Left kidney (tissue), 1 donor: ENCODE measurements at regions not wholly inside any gene's neighbourhood (a gene's known extent, or its start where the extent isn't known, plus 50 kb on each side); places are given as distances from the start of the nearest gene placed in this dataset.
"Not testable (repeated sequence)": the region's sequence is repeated elsewhere in the genome, so short reads cannot be mapped to it uniquely, and the experiment has no call there.

ENCODE experiments used
- DNase-seq: peaks from one replicate; pipeline ENCODE4 v3.0.0-alpha.2; 2013

- not testable (repeated sequence) for DNase-seq
Measured at GRCh38 chr2:87075054-87075790, 53.6 kb upstream of the PLGLB1 start.

GRCh38 chr2:87075791-87076252 is 54.2 kb upstream of the PLGLB1 start:
- not testable (repeated sequence) for DNase-seq

- DNase-seq: peak; percentile 76
Measured at GRCh38 chr2:87076253-87077123, 54.8 kb upstream of the PLGLB1 start.

GRCh38 chr2:87077124-87077446 is 55.4 kb upstream of the PLGLB1 start:
- DNase-seq: not testable (repeated sequence)

GRCh38 chr2:87081727-87082126 is 60.1 kb upstream of the PLGLB1 start:
- DNase-seq: not testable (repeated sequence)

GRCh38 chr2:87088079-87088478 is 66.4 kb upstream of the PLGLB1 start:
- DNase-seq: not testable (repeated sequence)

GRCh38 chr2:87089401-87089800 is 67.8 kb upstream of the PLGLB1 start:
- DNase-seq: not testable (repeated sequence)

- DNase-seq: not testable (repeated sequence)
Measured at GRCh38 chr2:87093252-87093651, 71.6 kb upstream of the PLGLB1 start.

GRCh38 chr2:87093937-87094529 is 72.4 kb upstream of the PLGLB1 start:
- DNase-seq: not testable (repeated sequence)

- DNase-seq: not testable (repeated sequence)
Measured at GRCh38 chr2:87095804-87096203, 74.2 kb upstream of the PLGLB1 start.

GRCh38 chr2:87128761-87129553 is 107.3 kb upstream of the PLGLB1 start:
- not testable (repeated sequence) for DNase-seq

GRCh38 chr2:87132577-87132976 is 110.9 kb upstream of the PLGLB1 start:
- not testable (repeated sequence) for DNase-seq

- DNase-seq: not testable (repeated sequence)
Measured at GRCh38 chr2:87151835-87152493, 130.3 kb upstream of the PLGLB1 start.

GRCh38 chr2:87174454-87174853 is 152.8 kb upstream of the PLGLB1 start:
- DNase-seq: not testable (repeated sequence)

GRCh38 chr2:87183373-87183772 is 161.7 kb upstream of the PLGLB1 start:
- DNase-seq: not testable (repeated sequence)

- DNase-seq: not testable (repeated sequence)
Measured at GRCh38 chr2:87184260-87184659, 162.6 kb upstream of the PLGLB1 start.

- DNase-seq: not testable (repeated sequence)
Measured at GRCh38 chr2:87189214-87189613, 167.6 kb upstream of the PLGLB1 start.

- not testable (repeated sequence) for DNase-seq
Measured at GRCh38 chr2:87193336-87193735, 171.7 kb upstream of the PLGLB1 start.

GRCh38 chr2:87194254-87194999 is 172.8 kb upstream of the PLGLB1 start:
- not testable (repeated sequence) for DNase-seq

GRCh38 chr2:87196720-87197388 is 175.2 kb upstream of the PLGLB1 start:
- not testable (repeated sequence) for DNase-seq
